GM19240 (cell line): ENCODE measurements at regions not wholly inside any gene's neighbourhood (a gene's known extent, or its start where the extent isn't known, plus 50 kb on each side); places are given as distances from the start of the nearest gene placed in this dataset.
"Not testable (repeated sequence)": the region's sequence is repeated elsewhere in the genome, so short reads cannot be mapped to it uniquely, and the experiment has no call there.

Experiments
- DNase-seq: peaks from one replicate; pipeline ENCODE4 v3.0.0; 2011; ENCODE audit warnings: low spot score; ENCODE audit not compliant: insufficient read length

GRCh38 chr5:117551236-117551635 lies 976.6 kb upstream of the SEMA6A start:
- DNase-seq = no peak

- no peak for DNase-seq
Measured at GRCh38 chr5:117547192-117547591, 972.6 kb upstream of the SEMA6A start.

GRCh38 chr5:117539692-117540091 lies 965.1 kb upstream of the SEMA6A start:
- DNase-seq = no peak

- DNase-seq = no peak
Measured at GRCh38 chr5:117533792-117534191, 959.2 kb upstream of the SEMA6A start.

GRCh38 chr5:117533051-117533670 lies 958.5 kb upstream of the SEMA6A start:
- DNase-seq = not testable (repeated sequence)

GRCh38 chr5:117519957-117520500 lies 945.4 kb upstream of the SEMA6A start:
- DNase-seq = no peak

- no peak for DNase-seq
Measured at GRCh38 chr5:117504305-117504704, 929.7 kb upstream of the SEMA6A start.

- DNase-seq = no peak
Measured at GRCh38 chr5:117497601-117498000, 923.0 kb upstream of the SEMA6A start.

GRCh38 chr5:117496801-117497200 lies 922.2 kb upstream of the SEMA6A start:
- no peak for DNase-seq

- DNase-seq = no peak
Measured at GRCh38 chr5:117494188-117494587, 919.6 kb upstream of the SEMA6A start.

- DNase-seq = no peak
Measured at GRCh38 chr5:117488976-117489500, 914.4 kb upstream of the SEMA6A start.

GRCh38 chr5:117487556-117487955 lies 912.9 kb upstream of the SEMA6A start:
- DNase-seq = no peak

- DNase-seq = no peak
Measured at GRCh38 chr5:117486879-117487391, 912.3 kb upstream of the SEMA6A start.

GRCh38 chr5:117486261-117486660 lies 911.6 kb upstream of the SEMA6A start:
- no peak for DNase-seq

- DNase-seq = no peak
Measured at GRCh38 chr5:117475919-117476318, 901.3 kb upstream of the SEMA6A start.

- no peak for DNase-seq
Measured at GRCh38 chr5:117473165-117473564, 898.5 kb upstream of the SEMA6A start.

- no peak for DNase-seq
Measured at GRCh38 chr5:117463881-117464570, 889.4 kb upstream of the SEMA6A start.

GRCh38 chr5:117461966-117462365 lies 887.3 kb upstream of the SEMA6A start:
- DNase-seq = no peak

GRCh38 chr5:117461403-117461802 lies 886.8 kb upstream of the SEMA6A start:
- DNase-seq = no peak

GRCh38 chr5:117457656-117458055 lies 883.0 kb upstream of the SEMA6A start:
- no peak for DNase-seq

- DNase-seq = no peak
Measured at GRCh38 chr5:117456866-117457470, 882.3 kb upstream of the SEMA6A start.
